Progenitor cell of endocrine pancreas (in vitro differentiated cells): ENCODE measurements at regions not wholly inside any gene's neighbourhood (a gene's known extent, or its start where the extent isn't known, plus 50 kb on each side); places are given as distances from the start of the nearest gene placed in this dataset.
A peak's percentile ranks its signal among the peaks of the same experiment; 100 is the strongest.

Experiments
- DNase-seq: peaks from one replicate; pipeline ENCODE4 v3.0.0; 2021; ENCODE audit warnings: low spot score; ENCODE audit not compliant: unreplicated experiment
- H3K27ac Mint-ChIP-seq: 2 replicates; pipeline ENCODE4 v1.8.0; 2021; ENCODE audit warnings: mild to moderate bottlenecking, moderate library complexity, mixed read lengths
- H3K27me3 Mint-ChIP-seq: 2 replicates; pipeline ENCODE4 v1.8.0; 2021; ENCODE audit warnings: mixed read lengths
- H3K36me3 Mint-ChIP-seq: 2 replicates; pipeline ENCODE4 v1.8.0; 2022; ENCODE audit warnings: mixed read lengths; ENCODE audit not compliant: insufficient read depth
- H3K4me1 Mint-ChIP-seq: 2 replicates; pipeline ENCODE4 v1.8.0; 2021; ENCODE audit warnings: low read depth, mixed read lengths
- H3K4me3 Mint-ChIP-seq: 2 replicates; pipeline ENCODE4 v1.8.0; 2021; ENCODE audit warnings: low read depth, mild to moderate bottlenecking, moderate library complexity, mixed read lengths
- H3K9me3 Mint-ChIP-seq: 2 replicates; pipeline ENCODE4 v1.8.0; 2021; ENCODE audit warnings: low read depth, mixed read lengths
- TF ChIP-seq, protein P1 (sequence below): fragments of 200-600 bp; sonication (generic); IDR thresholded peaks from one replicate; pipeline ENCODE4 v1.5.0; 2021; ENCODE audit warnings: antibody characterized with exemption, mild to moderate bottlenecking; ENCODE audit not compliant: unreplicated experiment

DNA sequence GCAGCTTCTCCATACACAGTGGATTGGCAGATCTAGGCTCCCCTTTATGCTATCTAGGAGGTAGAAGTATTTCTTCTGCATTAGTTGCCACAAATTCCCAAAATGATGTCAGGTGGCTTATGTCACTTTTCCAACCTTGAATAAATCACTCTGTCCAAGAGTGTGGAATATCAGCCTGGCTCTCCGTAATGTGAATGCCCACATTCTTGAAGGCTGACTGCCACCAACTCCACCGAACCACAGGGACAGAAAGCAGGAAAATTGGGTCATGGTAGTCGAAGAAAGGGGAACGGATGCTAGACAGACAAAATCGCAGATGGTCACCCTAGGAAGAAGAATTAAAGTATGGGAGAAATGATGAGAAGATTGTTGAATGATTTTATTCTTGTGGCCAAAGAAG lies 624.9 kb upstream of the CDH2 start:
- Mint-ChIP-seq H3K27me3 (peaks cover 10% of the 10 kb centered on the region), H3K9me3 (peaks cover 3% of the 10 kb centered on the region), H3K27ac (no peak overlapping the region), H3K36me3 (no peaks in the 10 kb centered on the region), H3K4me3 (no peak overlapping the region), H3K4me1 (no peaks in the 10 kb centered on the region)
- TF ChIP-seq, protein P1, sequence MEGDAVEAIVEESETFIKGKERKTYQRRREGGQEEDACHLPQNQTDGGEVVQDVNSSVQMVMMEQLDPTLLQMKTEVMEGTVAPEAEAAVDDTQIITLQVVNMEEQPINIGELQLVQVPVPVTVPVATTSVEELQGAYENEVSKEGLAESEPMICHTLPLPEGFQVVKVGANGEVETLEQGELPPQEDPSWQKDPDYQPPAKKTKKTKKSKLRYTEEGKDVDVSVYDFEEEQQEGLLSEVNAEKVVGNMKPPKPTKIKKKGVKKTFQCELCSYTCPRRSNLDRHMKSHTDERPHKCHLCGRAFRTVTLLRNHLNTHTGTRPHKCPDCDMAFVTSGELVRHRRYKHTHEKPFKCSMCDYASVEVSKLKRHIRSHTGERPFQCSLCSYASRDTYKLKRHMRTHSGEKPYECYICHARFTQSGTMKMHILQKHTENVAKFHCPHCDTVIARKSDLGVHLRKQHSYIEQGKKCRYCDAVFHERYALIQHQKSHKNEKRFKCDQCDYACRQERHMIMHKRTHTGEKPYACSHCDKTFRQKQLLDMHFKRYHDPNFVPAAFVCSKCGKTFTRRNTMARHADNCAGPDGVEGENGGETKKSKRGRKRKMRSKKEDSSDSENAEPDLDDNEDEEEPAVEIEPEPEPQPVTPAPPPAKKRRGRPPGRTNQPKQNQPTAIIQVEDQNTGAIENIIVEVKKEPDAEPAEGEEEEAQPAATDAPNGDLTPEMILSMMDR = no peak
- no peak for DNase-seq

DNA sequence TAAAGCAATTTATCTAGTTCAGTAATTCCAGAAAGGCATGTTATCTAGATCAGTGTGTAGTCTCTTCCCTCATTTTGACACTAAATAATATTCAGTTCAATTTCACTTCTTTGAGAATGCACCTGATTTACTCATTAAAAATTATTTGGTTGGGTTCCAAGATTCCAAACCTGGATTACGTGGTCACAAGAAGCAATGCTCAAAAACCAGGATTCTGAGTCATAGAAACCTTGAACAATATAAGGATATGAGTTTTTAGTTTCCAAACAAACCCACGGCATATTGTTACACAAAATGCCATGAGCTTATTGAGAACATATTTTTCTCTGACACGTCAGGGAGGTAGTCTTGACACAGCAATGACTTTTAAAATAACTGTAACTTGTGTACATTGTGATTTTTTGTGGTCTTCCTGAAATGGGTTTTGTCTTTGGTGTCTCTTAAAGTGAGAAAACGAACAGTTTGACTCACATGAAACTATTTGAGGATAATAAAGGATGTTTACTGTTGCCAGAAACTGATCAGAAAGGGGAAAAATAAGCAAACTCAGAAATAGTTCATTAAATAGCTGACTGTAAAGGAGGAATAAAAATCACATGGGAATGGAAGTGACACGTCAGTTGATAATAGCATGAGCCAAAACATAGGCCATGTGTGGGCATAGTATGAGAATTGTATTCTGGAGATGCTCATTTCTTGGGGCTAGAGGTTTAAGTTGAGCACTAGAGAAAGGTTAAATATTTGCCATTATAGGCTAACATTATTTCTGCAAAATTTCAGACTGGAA lies 617.7 kb upstream of the CDH2 start:
- Mint-ChIP-seq H3K4me1 (peaks cover 43% of the 10 kb centered on the region), H3K27me3 (peaks cover 3% of the 10 kb centered on the region), H3K4me3 (no peak overlapping the region), H3K9me3 (no peaks in the 10 kb centered on the region), H3K36me3 (no peaks in the 10 kb centered on the region), H3K27ac (no peak overlapping the region)
- TF ChIP-seq, protein P1 = no peak
- no peak for DNase-seq

DNA sequence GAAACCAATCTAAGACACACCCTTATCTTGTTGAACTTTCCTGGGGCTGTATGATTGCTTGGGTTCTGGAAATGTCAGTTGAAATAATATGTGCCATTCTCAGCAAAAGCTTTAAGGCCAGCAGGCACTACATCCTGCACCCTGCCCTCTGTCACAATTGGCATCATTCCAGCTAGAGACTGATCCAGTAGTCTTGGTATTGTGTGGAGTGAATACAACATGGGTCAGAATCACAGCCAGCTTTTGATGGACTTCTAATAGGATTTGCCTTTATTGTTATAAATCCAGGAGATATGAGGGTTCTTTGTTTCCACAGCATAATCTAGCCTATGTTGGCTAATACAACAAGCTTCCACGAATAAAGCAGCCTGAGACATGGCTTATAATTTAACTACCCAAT lies 617.0 kb upstream of the CDH2 start:
- no peak overlapping the region for H3K27ac Mint-ChIP-seq
- H3K27me3 Mint-ChIP-seq = peaks cover 2% of the 10 kb centered on the region
- no peaks in the 10 kb centered on the region for H3K36me3 Mint-ChIP-seq
- TF ChIP-seq, protein P1 = no peak
- peaks cover 50% of the 10 kb centered on the region for H3K4me1 Mint-ChIP-seq
- no peak for DNase-seq
- H3K9me3 Mint-ChIP-seq = no peaks in the 10 kb centered on the region
- no peak overlapping the region for H3K4me3 Mint-ChIP-seq

DNA sequence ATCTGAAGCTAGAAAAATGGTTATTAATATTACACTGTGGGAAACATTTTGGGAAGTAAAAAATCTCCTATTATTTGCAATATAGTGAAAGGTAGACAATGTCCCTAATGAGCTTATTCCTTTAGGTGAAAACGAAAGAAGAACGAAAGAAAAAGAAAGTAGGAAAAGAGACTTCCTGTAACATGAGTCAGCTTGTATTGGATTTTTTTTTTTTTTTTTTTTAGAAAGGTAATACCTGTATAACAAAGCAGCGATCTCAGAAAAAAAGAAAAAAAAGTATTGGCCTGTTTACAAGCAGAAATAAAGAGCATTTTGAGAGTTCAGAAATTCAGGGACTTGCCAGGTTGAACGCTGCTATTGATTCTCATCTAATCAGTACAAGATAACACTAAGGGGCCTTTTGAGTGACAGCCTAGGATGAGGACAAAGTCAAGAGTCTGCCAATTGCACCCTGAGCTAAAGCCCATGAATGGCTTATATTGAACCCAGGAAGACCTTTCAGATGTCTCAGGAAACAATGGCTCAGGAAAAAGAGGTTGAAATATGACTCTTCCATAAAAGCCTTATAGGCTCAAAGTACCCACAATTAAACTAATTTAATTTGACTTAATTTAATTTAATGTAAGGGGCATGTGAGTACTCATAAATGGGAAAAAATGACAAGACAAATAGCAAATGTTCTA lies 615.6 kb upstream of the CDH2 start:
- Mint-ChIP-seq H3K27ac (no peak overlapping the region), H3K27me3 (no peaks in the 10 kb centered on the region)
- DNase-seq = no peak

DNA sequence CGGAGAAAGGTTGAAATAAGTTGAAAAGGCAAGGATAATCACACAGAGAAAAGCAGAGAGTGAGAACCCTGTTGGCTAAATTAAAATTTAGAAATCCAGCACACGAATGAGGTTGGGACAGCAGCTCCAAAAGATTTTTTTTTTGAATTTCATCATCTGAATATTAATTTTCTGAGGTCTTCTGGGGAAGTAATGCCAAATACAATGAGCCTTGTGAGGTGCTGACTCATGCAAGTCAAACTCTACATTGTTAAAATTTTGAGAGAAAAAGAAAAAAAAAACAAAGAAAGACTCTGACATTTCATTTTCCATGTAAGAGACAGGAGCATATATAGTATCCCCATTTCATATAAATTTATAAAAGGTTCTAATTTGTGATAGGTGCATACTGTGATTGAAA lies 614.2 kb upstream of the CDH2 start:
- Mint-ChIP-seq H3K36me3 (no peaks in the 10 kb centered on the region), H3K27me3 (no peaks in the 10 kb centered on the region), H3K4me1 (peaks cover 55% of the 10 kb centered on the region), H3K27ac (peak overlapping the region; percentile 0), H3K9me3 (no peaks in the 10 kb centered on the region), H3K4me3 (no peak overlapping the region)
- DNase-seq = no peak
- TF ChIP-seq, protein P1 = no peak

More for the DNA sequence above, 615.6 kb upstream of the CDH2 start:
- Mint-ChIP-seq H3K4me3 (peak overlapping the region; percentile 22), H3K4me1 (peaks cover 56% of the 10 kb centered on the region), H3K9me3 (no peaks in the 10 kb centered on the region), H3K36me3 (no peaks in the 10 kb centered on the region)
- TF ChIP-seq, protein P1 = no peak
